ENCODE measurements at regions not wholly inside any gene's neighbourhood (a gene's known extent, or its start where the extent isn't known, plus 50 kb on each side); places are given as distances from the start of the nearest gene placed in this dataset.

GRCh38 chr12:93107514-93108312 lies 178.6 kb upstream of the EEA1 start:
- Mint-ChIP-seq H3K9me3 (no peaks in the 10 kb centered on the region), H3K4me3 (ENCODE audit: low read depth) (no peak overlapping the region), H3K27ac (no peak overlapping the region), H3K27me3 (ENCODE audit: low read depth) (no peaks in the 10 kb centered on the region), H3K36me3 (ENCODE audit: low read depth) (no peaks in the 10 kb centered on the region), H3K4me1 (ENCODE audit: low read depth) (peaks cover 2% of the 10 kb centered on the region)
- intact Hi-C loops (cut with micrococcal nuclease) = no loop called here
- no peak for DNase-seq (ENCODE audit: low spot score)

GRCh38 chr12:93108985-93109384 lies 179.9 kb upstream of the EEA1 start:
- H3K9me3 Mint-ChIP-seq = no peaks in the 10 kb centered on the region
- no peak overlapping the region for H3K27ac Mint-ChIP-seq
- intact Hi-C loops (cut with micrococcal nuclease) = no loop called here
- H3K27me3 Mint-ChIP-seq (ENCODE audit: low read depth) = no peaks in the 10 kb centered on the region
- H3K36me3 Mint-ChIP-seq (ENCODE audit: low read depth) = no peaks in the 10 kb centered on the region
- peaks cover 2% of the 10 kb centered on the region for H3K4me1 Mint-ChIP-seq (ENCODE audit: low read depth)
- no peak overlapping the region for H3K4me3 Mint-ChIP-seq (ENCODE audit: low read depth)
- DNase-seq (ENCODE audit: low spot score) = no peak

- intact Hi-C loops (cut with micrococcal nuclease) = no loop called here
- H3K27me3 Mint-ChIP-seq (ENCODE audit: low read depth) = no peaks in the 10 kb centered on the region
- H3K27ac Mint-ChIP-seq = no peak overlapping the region
- no peak overlapping the region for H3K4me3 Mint-ChIP-seq (ENCODE audit: low read depth)
- no peak for DNase-seq (ENCODE audit: low spot score)
- H3K36me3 Mint-ChIP-seq (ENCODE audit: low read depth) = no peaks in the 10 kb centered on the region
- H3K9me3 Mint-ChIP-seq = no peaks in the 10 kb centered on the region
- peaks cover 2% of the 10 kb centered on the region for H3K4me1 Mint-ChIP-seq (ENCODE audit: low read depth)
Measured at GRCh38 chr12:93109551-93110203, 180.6 kb upstream of the EEA1 start.

GRCh38 chr12:93111773-93112172 lies 182.7 kb upstream of the EEA1 start:
- Mint-ChIP-seq H3K27me3 (ENCODE audit: low read depth) (no peaks in the 10 kb centered on the region), H3K4me1 (ENCODE audit: low read depth) (peaks cover 2% of the 10 kb centered on the region), H3K27ac (no peak overlapping the region), H3K9me3 (no peaks in the 10 kb centered on the region), H3K36me3 (ENCODE audit: low read depth) (no peaks in the 10 kb centered on the region), H3K4me3 (ENCODE audit: low read depth) (no peak overlapping the region)
- no peak for DNase-seq (ENCODE audit: low spot score)
- intact Hi-C loops (cut with micrococcal nuclease) = no loop called here

GRCh38 chr12:93113317-93114006 lies 184.4 kb upstream of the EEA1 start:
- intact Hi-C loops (cut with micrococcal nuclease) = no loop called here
- H3K36me3 Mint-ChIP-seq (ENCODE audit: low read depth) = no peaks in the 10 kb centered on the region
- peaks cover 2% of the 10 kb centered on the region for H3K4me1 Mint-ChIP-seq (ENCODE audit: low read depth)
- no peaks in the 10 kb centered on the region for H3K9me3 Mint-ChIP-seq
- no peak overlapping the region for H3K4me3 Mint-ChIP-seq (ENCODE audit: low read depth)
- no peaks in the 10 kb centered on the region for H3K27me3 Mint-ChIP-seq (ENCODE audit: low read depth)
- H3K27ac Mint-ChIP-seq = no peak overlapping the region
- no peak for DNase-seq (ENCODE audit: low spot score)

- no peak overlapping the region for H3K27ac Mint-ChIP-seq
- intact Hi-C loops (cut with micrococcal nuclease) = no loop called here
- no peaks in the 10 kb centered on the region for H3K4me1 Mint-ChIP-seq (ENCODE audit: low read depth)
Measured at GRCh38 chr12:93115198-93115601, 186.1 kb upstream of the EEA1 start.

GRCh38 chr12:93115646-93116045 lies 186.6 kb upstream of the EEA1 start:
- Mint-ChIP-seq H3K27me3 (ENCODE audit: low read depth) (no peaks in the 10 kb centered on the region), H3K4me1 (ENCODE audit: low read depth) (no peaks in the 10 kb centered on the region), H3K4me3 (ENCODE audit: low read depth) (no peak overlapping the region), H3K27ac (no peak overlapping the region), H3K9me3 (no peaks in the 10 kb centered on the region), H3K36me3 (ENCODE audit: low read depth) (no peaks in the 10 kb centered on the region)
- intact Hi-C loops (cut with micrococcal nuclease) = no loop called here
- DNase-seq (ENCODE audit: low spot score) = no peak

More at GRCh38 chr12:93115198-93115601, 186.1 kb upstream of the EEA1 start:
- H3K9me3 Mint-ChIP-seq = no peaks in the 10 kb centered on the region
- no peak overlapping the region for H3K4me3 Mint-ChIP-seq (ENCODE audit: low read depth)
- H3K27me3 Mint-ChIP-seq (ENCODE audit: low read depth) = no peaks in the 10 kb centered on the region
- no peak for DNase-seq (ENCODE audit: low spot score)
- no peaks in the 10 kb centered on the region for H3K36me3 Mint-ChIP-seq (ENCODE audit: low read depth)

- no peak for DNase-seq (ENCODE audit: low spot score)
- Mint-ChIP-seq H3K36me3 (ENCODE audit: low read depth) (no peaks in the 10 kb centered on the region), H3K9me3 (no peaks in the 10 kb centered on the region), H3K27me3 (ENCODE audit: low read depth) (no peaks in the 10 kb centered on the region), H3K27ac (no peak overlapping the region), H3K4me1 (ENCODE audit: low read depth) (no peaks in the 10 kb centered on the region), H3K4me3 (ENCODE audit: low read depth) (no peak overlapping the region)
- intact Hi-C loops (cut with micrococcal nuclease) = no loop called here
Measured at GRCh38 chr12:93116632-93117031, 187.5 kb upstream of the EEA1 start.

- Mint-ChIP-seq H3K4me3 (ENCODE audit: low read depth) (no peak overlapping the region), H3K27ac (no peak overlapping the region), H3K36me3 (ENCODE audit: low read depth) (no peaks in the 10 kb centered on the region), H3K4me1 (ENCODE audit: low read depth) (no peaks in the 10 kb centered on the region), H3K9me3 (no peaks in the 10 kb centered on the region), H3K27me3 (ENCODE audit: low read depth) (peaks cover 1% of the 10 kb centered on the region)
- intact Hi-C loops (cut with micrococcal nuclease) = no loop called here
- DNase-seq (ENCODE audit: low spot score) = no peak
Measured at GRCh38 chr12:93121729-93122488, 192.8 kb upstream of the EEA1 start.

GRCh38 chr12:93122569-93123091 lies 193.5 kb upstream of the EEA1 start:
- Mint-ChIP-seq H3K9me3 (no peaks in the 10 kb centered on the region), H3K36me3 (ENCODE audit: low read depth) (no peaks in the 10 kb centered on the region), H3K27me3 (ENCODE audit: low read depth) (peaks cover 1% of the 10 kb centered on the region), H3K4me1 (ENCODE audit: low read depth) (no peaks in the 10 kb centered on the region), H3K27ac (no peak overlapping the region), H3K4me3 (ENCODE audit: low read depth) (no peak overlapping the region)
- intact Hi-C loops (cut with micrococcal nuclease) = no loop called here
- DNase-seq (ENCODE audit: low spot score) = no peak

- Mint-ChIP-seq H3K9me3 (no peaks in the 10 kb centered on the region), H3K4me1 (ENCODE audit: low read depth) (no peaks in the 10 kb centered on the region), H3K27me3 (ENCODE audit: low read depth) (peaks cover 1% of the 10 kb centered on the region), H3K36me3 (ENCODE audit: low read depth) (no peaks in the 10 kb centered on the region), H3K27ac (no peak overlapping the region), H3K4me3 (ENCODE audit: low read depth) (no peak overlapping the region)
- no peak for DNase-seq (ENCODE audit: low spot score)
- intact Hi-C loops (cut with micrococcal nuclease) = no loop called here
Measured at GRCh38 chr12:93125126-93125525, 196.0 kb upstream of the EEA1 start.

GRCh38 chr12:93126069-93126474 lies 197.0 kb upstream of the EEA1 start:
- DNase-seq (ENCODE audit: low spot score) = no peak
- Mint-ChIP-seq H3K4me1 (ENCODE audit: low read depth) (no peaks in the 10 kb centered on the region), H3K27me3 (ENCODE audit: low read depth) (peaks cover 1% of the 10 kb centered on the region), H3K4me3 (ENCODE audit: low read depth) (no peak overlapping the region), H3K27ac (no peak overlapping the region), H3K36me3 (ENCODE audit: low read depth) (no peaks in the 10 kb centered on the region), H3K9me3 (no peaks in the 10 kb centered on the region)
- intact Hi-C loops (cut with micrococcal nuclease) = no loop called here

Data from activated T-helper 2 cell treated with anti-CD3 and anti-CD28 coated beads, Interferon-gamma antibody, Interleukin-2, Interleukin-4, amounts not matched to agents 10 μg/mL and 5 μg/mL and 100 μg/mL, durations not matched to agents 14 hours and 24 hours and 36 hours (primary cell).